Keratinocyte (primary cell): ENCODE measurements at regions not wholly inside any gene's neighbourhood (a gene's known extent, or its start where the extent isn't known, plus 50 kb on each side); places are given as distances from the start of the nearest gene placed in this dataset.

ENCODE experiments used
- EZH2 ChIP-seq: IDR thresholded peaks from one replicate; pipeline ENCODE4 v1.6.1; 2012; ENCODE audit warnings: inconsistent platforms, mild to moderate bottlenecking, low read length, moderate library complexity
- TF ChIP-seq, protein P1 (sequence below), 3 experiments: IDR thresholded peaks in 1 of 3; conservative IDR thresholded peaks in 1 of 3; optimal IDR thresholded peaks in 1 of 3; 2 replicates in 2 of 3; 3 replicates in 1 of 3; pipeline versions ENCODE3 to v1.5.1; 2011; ENCODE audit warnings: low read length in 3 of 3, mild to moderate bottlenecking in 3 of 3, moderate library complexity in 2 of 3, control low read depth in 1 of 3, inconsistent platforms in 1 of 3; ENCODE audit not compliant: insufficient read depth in 2 of 3; ENCODE audit errors: extremely low read depth in 1 of 3

GRCh38 chr16:87051526-87052320 lies 265.5 kb downstream of the C16orf95 start:
- TF ChIP-seq, protein P1, sequence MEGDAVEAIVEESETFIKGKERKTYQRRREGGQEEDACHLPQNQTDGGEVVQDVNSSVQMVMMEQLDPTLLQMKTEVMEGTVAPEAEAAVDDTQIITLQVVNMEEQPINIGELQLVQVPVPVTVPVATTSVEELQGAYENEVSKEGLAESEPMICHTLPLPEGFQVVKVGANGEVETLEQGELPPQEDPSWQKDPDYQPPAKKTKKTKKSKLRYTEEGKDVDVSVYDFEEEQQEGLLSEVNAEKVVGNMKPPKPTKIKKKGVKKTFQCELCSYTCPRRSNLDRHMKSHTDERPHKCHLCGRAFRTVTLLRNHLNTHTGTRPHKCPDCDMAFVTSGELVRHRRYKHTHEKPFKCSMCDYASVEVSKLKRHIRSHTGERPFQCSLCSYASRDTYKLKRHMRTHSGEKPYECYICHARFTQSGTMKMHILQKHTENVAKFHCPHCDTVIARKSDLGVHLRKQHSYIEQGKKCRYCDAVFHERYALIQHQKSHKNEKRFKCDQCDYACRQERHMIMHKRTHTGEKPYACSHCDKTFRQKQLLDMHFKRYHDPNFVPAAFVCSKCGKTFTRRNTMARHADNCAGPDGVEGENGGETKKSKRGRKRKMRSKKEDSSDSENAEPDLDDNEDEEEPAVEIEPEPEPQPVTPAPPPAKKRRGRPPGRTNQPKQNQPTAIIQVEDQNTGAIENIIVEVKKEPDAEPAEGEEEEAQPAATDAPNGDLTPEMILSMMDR (optimal IDR thresholded peaks at IDR 0.05 in 1 of 3, IDR thresholded peaks at IDR 0.05 in 1 of 3, conservative IDR thresholded peaks at IDR 0.05 in 1 of 3; ENCODE audit: extremely low read depth in 1 of 3, insufficient read depth in 2 of 3, low read length in 3 of 3), result no peak
- TF ChIP-seq EZH2, result no peak
